Activated B cell treated with CpG ODN at 0.5 μM for 24 hours (primary cell): ENCODE measurements at regions not wholly inside any gene's neighbourhood (a gene's known extent, or its start where the extent isn't known, plus 50 kb on each side); places are given as distances from the start of the nearest gene placed in this dataset.
"Not testable (repeated sequence)": the region's sequence is repeated elsewhere in the genome, so short reads cannot be mapped to it uniquely, and the experiment has no call there.

Experiments
- ATAC-seq: fragments of 200-7000 bp; cut with Tn5 transposase; one replicate; pipeline ENCODE4 v1.10.0; 2021; ENCODE audit warnings: low read depth, mild to moderate bottlenecking, moderate library complexity
- CTCF ChIA-PET: fragments of 350-600 bp; sonication (Branson Sonifier 250); formaldehyde crosslinking; loops from one replicate; lab custom pipeline; 2021; ENCODE audit warnings: antibody characterized with exemption; lab: Charles Lee
- POLR2A ChIA-PET: fragments of 350-600 bp; sonication (Branson Sonifier 250); formaldehyde crosslinking; loops from one replicate; lab custom pipeline; 2021; ENCODE audit warnings: antibody characterized with exemption; lab: Charles Lee
- DNase-seq: peaks from one replicate; pipeline ENCODE4 v3.0.0; 2022
- H3K27ac Mint-ChIP-seq: one replicate; pipeline ENCODE4 v1.8.0; 2020; ENCODE audit warnings: mixed read lengths
- H3K27me3 Mint-ChIP-seq: one replicate; pipeline ENCODE4 v1.8.0; 2021; ENCODE audit warnings: mixed read lengths
- H3K36me3 Mint-ChIP-seq: one replicate; pipeline ENCODE4 v1.8.0; 2021; ENCODE audit warnings: low read depth, mixed read lengths
- H3K4me1 Mint-ChIP-seq: one replicate; pipeline ENCODE4 v1.8.0; 2021; ENCODE audit warnings: mixed read lengths
- H3K4me3 Mint-ChIP-seq: one replicate; pipeline ENCODE4 v1.8.0; 2020; ENCODE audit warnings: mild to moderate bottlenecking, mixed read lengths
- H3K9me3 Mint-ChIP-seq: one replicate; pipeline ENCODE4 v1.8.0; 2020; ENCODE audit warnings: mixed read lengths
- intact Hi-C: fragments of 100-400 bp; cut with micrococcal nuclease; formaldehyde crosslinking; loops from one replicate; pipeline ENCODE4 v1.15.1; 2024
- TF ChIP-seq, protein P1 (sequence below): fragments of 200-600 bp; IDR thresholded peaks from one replicate; pipeline ENCODE4 v1.8.0; 2022; ENCODE audit warnings: antibody characterized with exemption, mild to moderate bottlenecking

DNA sequence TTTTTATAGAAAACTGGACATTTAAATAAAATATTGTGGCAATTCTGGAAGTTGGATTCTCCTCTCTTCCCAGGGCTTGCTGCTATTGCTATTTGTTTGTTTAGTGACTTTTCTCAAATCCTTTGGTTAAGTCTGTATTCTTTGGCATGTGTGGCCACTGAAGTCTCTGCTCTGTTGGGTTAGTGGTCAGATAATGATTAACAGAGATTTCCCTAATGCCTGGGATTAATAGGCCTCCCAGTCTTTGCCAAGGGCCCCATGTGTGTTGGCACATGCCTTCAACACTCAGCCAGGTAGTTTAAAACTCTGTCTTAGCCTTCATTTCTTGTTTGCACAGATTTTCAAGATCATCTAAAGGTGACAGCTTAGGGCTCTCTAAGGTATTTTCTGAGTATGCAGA is 92.8 kb upstream of the EPB41L4A start:
- H3K9me3 Mint-ChIP-seq, result peaks cover 7% of the 10 kb centered on the region
- peaks cover 9% of the 10 kb centered on the region for H3K4me1 Mint-ChIP-seq
- DNase-seq (no peak), ATAC-seq (no peak)
- H3K27ac Mint-ChIP-seq, result no peak overlapping the region
- TF ChIP-seq, protein P1, sequence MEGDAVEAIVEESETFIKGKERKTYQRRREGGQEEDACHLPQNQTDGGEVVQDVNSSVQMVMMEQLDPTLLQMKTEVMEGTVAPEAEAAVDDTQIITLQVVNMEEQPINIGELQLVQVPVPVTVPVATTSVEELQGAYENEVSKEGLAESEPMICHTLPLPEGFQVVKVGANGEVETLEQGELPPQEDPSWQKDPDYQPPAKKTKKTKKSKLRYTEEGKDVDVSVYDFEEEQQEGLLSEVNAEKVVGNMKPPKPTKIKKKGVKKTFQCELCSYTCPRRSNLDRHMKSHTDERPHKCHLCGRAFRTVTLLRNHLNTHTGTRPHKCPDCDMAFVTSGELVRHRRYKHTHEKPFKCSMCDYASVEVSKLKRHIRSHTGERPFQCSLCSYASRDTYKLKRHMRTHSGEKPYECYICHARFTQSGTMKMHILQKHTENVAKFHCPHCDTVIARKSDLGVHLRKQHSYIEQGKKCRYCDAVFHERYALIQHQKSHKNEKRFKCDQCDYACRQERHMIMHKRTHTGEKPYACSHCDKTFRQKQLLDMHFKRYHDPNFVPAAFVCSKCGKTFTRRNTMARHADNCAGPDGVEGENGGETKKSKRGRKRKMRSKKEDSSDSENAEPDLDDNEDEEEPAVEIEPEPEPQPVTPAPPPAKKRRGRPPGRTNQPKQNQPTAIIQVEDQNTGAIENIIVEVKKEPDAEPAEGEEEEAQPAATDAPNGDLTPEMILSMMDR, result no peak
- ChIA-PET POLR2A (no interaction called here), CTCF (no interaction called here)
- H3K4me3 Mint-ChIP-seq, result no peak overlapping the region
- H3K36me3 Mint-ChIP-seq, result no peaks in the 10 kb centered on the region
- H3K27me3 Mint-ChIP-seq, result no peaks in the 10 kb centered on the region
- intact Hi-C loops, result no loop called here

DNA sequence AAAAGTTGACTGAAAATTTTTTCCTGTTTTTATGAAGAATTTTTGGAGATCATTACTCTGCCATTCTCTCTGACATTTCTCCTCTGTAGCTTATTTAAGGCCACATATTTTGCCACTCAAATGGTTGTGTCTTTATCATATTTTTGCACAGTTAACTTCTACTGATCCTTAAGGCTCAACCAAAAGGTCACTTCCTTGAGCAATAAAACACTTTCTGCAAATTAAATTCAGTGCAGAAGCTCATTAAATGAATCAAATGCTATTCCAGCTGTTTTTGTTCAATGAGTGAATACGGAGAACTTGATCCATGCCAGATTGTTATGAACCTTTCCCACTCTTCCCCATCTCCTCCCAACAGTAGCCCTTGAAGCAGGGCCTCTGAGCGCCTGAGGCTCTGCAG is 93.8 kb upstream of the EPB41L4A start:
- no peak overlapping the region for H3K4me3 Mint-ChIP-seq
- ChIA-PET POLR2A (no interaction called here), CTCF (no interaction called here)
- H3K4me1 Mint-ChIP-seq, result peaks cover 12% of the 10 kb centered on the region
- intact Hi-C loops, result no loop called here
- no peaks in the 10 kb centered on the region for H3K27me3 Mint-ChIP-seq
- H3K9me3 Mint-ChIP-seq, result peaks cover 7% of the 10 kb centered on the region
- no peak for ATAC-seq
- TF ChIP-seq, protein P1, result no peak
- DNase-seq, result no peak
- no peaks in the 10 kb centered on the region for H3K36me3 Mint-ChIP-seq
- H3K27ac Mint-ChIP-seq, result no peak overlapping the region

DNA sequence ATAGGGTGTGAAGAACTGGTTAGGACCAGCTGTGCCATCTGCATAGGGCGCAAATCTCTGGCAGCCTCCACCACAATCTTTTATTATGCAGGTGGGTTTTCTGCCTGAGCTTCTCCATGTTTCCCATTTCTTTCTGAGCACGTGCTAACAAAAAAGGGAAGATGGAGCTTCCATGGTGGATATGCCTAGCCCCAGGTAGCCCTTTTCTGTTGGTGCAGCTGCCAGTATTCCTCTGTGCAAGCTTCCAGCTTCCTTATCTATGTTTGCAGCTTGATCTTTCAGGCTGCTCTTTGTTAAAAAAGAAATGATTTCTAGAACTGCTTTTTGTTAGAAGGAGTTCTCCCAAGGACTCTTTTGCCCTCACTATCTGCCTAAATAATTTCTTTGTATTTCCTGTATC is 95.0 kb upstream of the EPB41L4A start:
- H3K36me3 Mint-ChIP-seq, result peaks cover 4% of the 10 kb centered on the region
- no peak overlapping the region for H3K27ac Mint-ChIP-seq
- ATAC-seq (no peak), DNase-seq (no peak)
- CTCF ChIA-PET, result no interaction called here
- POLR2A ChIA-PET, result no interaction called here
- H3K4me3 Mint-ChIP-seq, result no peak overlapping the region
- TF ChIP-seq, protein P1, result no peak
- intact Hi-C loops, result no loop called here
- H3K9me3 Mint-ChIP-seq, result peaks cover 13% of the 10 kb centered on the region
- peaks cover 22% of the 10 kb centered on the region for H3K4me1 Mint-ChIP-seq
- no peaks in the 10 kb centered on the region for H3K27me3 Mint-ChIP-seq

GRCh38 chr5:112520474-112520873 is 101.4 kb upstream of the EPB41L4A start:
- CTCF ChIA-PET, result interaction anchor here (1.0 to 1.7 kb wide), 2 partner anchors 9 to 28 kb away, joined by 3 to 4 read pairs; no protein-coding TSS in a partner anchor
- peaks cover 16% of the 10 kb centered on the region for H3K9me3 Mint-ChIP-seq
- H3K4me3 Mint-ChIP-seq, result peak overlapping the region; percentile 77
- not testable (repeated sequence) for DNase-seq, H3K27me3 Mint-ChIP-seq, ATAC-seq
- intact Hi-C loops, result loop anchor here (2.0 to 10.0 kb wide), 7 partner anchors 28 to 1006 kb away; partner anchors contain the start of genes DCP2, STARD4 and YTHDC2
- peaks cover 21% of the 10 kb centered on the region for H3K36me3 Mint-ChIP-seq
- peaks cover 86% of the 10 kb centered on the region for H3K4me1 Mint-ChIP-seq
- POLR2A ChIA-PET, result interaction anchor here (1.0 kb wide), 1 partner anchor 12 kb away, joined by 4 read pairs; no protein-coding TSS in a partner anchor
- H3K27ac Mint-ChIP-seq, result peak overlapping the region; percentile 91

GRCh38 chr5:112522891-112523673 is 104.0 kb upstream of the EPB41L4A start:
- ATAC-seq, result peak; percentile 65
- H3K36me3 Mint-ChIP-seq, result peaks cover 26% of the 10 kb centered on the region
- peak overlapping the region; percentile 91 for H3K27ac Mint-ChIP-seq
- not testable (repeated sequence) for H3K27me3 Mint-ChIP-seq, DNase-seq
- H3K9me3 Mint-ChIP-seq, result peaks cover 19% of the 10 kb centered on the region
- ChIA-PET CTCF (interaction anchor here (2.1 to 2.4 kb wide), 3 partner anchors 10 to 103 kb away, joined by 10 read pairs; no protein-coding TSS in a partner anchor), POLR2A (interaction anchor here (0.6 to 3.0 kb wide), 9 partner anchors 10 to 453 kb away, joined by 3 to 27 read pairs (median 4); partner anchors contain the start of genes EPB41L4A, REEP5 and SRP19)
- H3K4me1 Mint-ChIP-seq, result peaks cover 96% of the 10 kb centered on the region
- peak overlapping the region; percentile 83 for H3K4me3 Mint-ChIP-seq
- intact Hi-C loops, result loop anchor here (1.0 to 10.0 kb wide), 8 partner anchors 9 to 1008 kb away; partner anchors contain the start of genes DCP2, STARD4 and YTHDC2

DNA sequence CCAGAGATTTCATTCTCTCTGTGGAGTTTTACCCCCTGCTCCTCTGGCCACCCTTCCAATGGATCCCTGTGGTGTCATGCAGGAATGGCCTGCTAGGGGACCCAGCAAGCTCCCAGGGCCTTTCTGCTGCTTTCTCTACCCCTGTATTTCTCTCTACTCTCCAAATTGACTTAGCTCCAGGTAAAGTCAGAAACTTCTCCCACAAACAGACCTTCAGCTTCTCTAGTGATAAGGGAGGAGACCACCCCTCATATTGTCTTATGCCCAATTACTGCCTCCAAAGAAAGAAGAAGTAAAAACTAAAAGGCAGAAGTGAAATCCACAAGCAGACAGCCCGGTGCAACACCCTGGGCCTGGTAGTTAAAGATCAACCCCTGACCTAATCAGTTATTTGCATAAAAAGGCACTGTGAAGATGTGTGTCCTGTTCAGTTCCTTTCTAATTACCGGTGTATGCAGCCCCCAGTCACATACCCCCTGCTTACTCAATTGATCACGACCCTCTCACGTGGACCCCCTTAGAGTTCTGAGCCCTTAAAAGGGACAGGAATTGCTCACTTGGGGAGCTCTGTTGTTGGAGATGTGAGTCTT is 104.7 kb upstream of the EPB41L4A start:
- POLR2A ChIA-PET, result interaction anchor here (0.7 to 3.0 kb wide), 8 partner anchors 9 to 452 kb away, joined by 3 to 27 read pairs (median 4); partner anchors contain the start of genes EPB41L4A, REEP5 and SRP19
- peak; percentile 73 for ATAC-seq

More for the DNA sequence above, 104.7 kb upstream of the EPB41L4A start:
- Mint-ChIP-seq H3K4me3 (peak overlapping the region; percentile 83), H3K27ac (peak overlapping the region; percentile 91), H3K36me3 (peaks cover 29% of the 10 kb centered on the region), H3K4me1 (peaks cover 96% of the 10 kb centered on the region), H3K9me3 (peaks cover 15% of the 10 kb centered on the region)
- DNase-seq, result peak; percentile 39
- CTCF ChIA-PET, result interaction anchor here (0.9 to 2.1 kb wide), 3 partner anchors 9 to 104 kb away, joined by 3 to 10 read pairs (median 10); no protein-coding TSS in a partner anchor
- not testable (repeated sequence) for H3K27me3 Mint-ChIP-seq
- intact Hi-C loops, result loop anchor here (1.0 to 10.0 kb wide), 10 partner anchors 9 to 1009 kb away; partner anchors contain the start of genes DCP2, SRP19, STARD4 and YTHDC2
